ENCODE measurements at regions not wholly inside any gene's neighbourhood (a gene's known extent, or its start where the extent isn't known, plus 50 kb on each side); places are given as distances from the start of the nearest gene placed in this dataset.
"Not testable (repeated sequence)": the region's sequence is repeated elsewhere in the genome, so short reads cannot be mapped to it uniquely, and the experiment has no call there.

DNA sequence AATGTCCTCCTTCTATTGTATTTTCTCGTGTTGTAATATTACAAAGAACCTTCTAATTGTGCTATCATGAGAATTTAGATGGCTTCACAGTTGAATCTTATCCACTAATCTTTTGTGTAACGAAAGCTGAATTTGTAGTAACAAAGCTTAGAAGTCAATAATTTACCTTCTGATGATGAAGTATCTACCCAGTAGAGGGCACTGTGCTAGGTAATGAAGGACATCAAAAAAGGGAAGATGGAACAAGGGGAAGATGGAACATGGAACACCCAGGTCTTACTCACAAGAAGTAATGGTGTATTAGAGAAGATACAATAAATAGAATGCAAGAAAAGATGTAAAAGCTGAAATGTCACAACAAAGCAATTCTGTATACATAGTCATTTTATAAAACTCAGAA is 131.0 kb upstream of the CCNG1 start:
- no peak for DNase-seq

DNA sequence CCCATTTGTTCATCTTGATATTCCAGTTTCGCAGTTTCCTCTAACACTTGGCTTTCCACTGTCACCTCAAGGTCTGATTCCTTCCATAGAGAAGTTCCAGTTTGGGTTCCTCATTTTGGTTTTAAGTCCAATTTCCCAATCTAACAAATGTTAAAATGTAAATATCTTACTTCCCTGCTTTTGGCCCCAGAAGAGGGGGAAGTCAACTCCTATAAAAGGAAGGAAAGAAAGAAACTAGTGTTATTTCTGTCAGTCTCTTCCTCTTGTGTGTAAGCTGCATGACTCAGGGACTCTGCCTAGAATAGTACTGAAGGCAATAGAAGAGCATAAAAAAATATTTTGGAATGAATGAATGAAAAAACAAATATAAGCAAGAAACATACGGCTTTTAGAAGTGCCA is 127.5 kb upstream of the CCNG1 start:
- no peak for DNase-seq

- DNase-seq = no peak
Measured at GRCh38 chr5:163310997-163311396, 126.4 kb upstream of the CCNG1 start.

DNA sequence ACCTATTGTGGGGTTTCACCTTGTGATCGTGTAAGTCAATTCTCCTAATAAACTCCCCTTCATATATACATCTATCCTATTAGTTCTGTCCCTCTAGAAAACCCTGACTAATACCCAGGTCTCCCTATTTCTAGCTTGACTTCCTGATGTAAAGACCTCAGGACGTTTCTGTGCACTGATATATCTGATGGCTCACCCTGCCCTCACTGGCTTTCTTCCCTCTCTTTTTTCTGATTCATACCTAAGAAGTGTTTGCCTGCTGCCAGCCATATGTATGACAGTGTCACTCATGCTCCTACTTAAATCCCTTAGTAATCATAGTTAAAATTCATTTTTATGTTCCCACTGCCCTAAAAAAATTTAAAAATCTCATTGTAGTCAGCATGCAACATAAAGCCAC is 124.8 kb upstream of the CCNG1 start:
- no peak for DNase-seq

DNA sequence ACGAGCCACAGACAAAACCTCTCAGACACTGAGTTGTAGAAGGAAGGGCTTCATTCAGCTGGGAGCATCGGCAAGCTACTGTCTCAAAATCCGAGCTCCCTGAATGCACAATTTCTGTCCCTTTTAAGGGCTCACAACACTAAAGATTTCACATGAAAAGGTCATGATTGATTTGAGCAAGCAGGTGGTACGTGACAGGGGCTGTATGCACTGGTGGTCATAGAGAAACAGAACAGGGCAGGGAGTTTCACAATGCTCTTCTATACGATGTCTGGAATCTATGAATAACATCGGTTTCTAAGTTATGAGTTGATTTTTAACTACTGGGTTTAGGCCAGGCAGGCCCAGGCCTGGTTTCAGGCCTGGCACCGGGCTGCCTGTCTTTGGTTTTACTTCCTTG is 124.3 kb upstream of the CCNG1 start:
- DNase-seq = not testable (repeated sequence)

- not testable (repeated sequence) for DNase-seq
Measured at GRCh38 chr5:163316374-163316773, 121.0 kb upstream of the CCNG1 start.

DNA sequence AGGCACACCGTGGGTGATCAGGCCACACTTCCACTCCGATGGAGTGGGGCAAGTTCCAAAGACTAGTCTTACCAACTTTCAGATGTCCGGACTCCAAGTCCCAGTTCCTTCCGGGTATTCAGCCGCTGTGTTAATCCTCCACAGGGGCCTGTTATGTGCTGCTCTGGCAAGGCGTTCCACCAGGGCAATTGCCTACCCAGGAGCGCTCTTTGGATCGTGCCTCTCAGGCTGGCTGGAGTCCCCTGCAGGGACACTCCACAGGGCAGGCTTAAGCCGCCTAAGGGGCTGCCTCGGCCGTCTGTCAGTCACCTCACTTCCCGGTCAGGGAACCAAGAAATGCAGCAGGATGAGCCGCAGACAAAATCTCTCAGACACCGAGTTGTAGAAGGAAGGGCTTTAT is 118.7 kb upstream of the CCNG1 start:
- DNase-seq = no peak

GRCh38 chr5:163321511-163321910 is 115.9 kb upstream of the CCNG1 start:
- no peak for DNase-seq

GRCh38 chr5:163330723-163331668 is 106.4 kb upstream of the CCNG1 start:
- no peak for DNase-seq

DNA sequence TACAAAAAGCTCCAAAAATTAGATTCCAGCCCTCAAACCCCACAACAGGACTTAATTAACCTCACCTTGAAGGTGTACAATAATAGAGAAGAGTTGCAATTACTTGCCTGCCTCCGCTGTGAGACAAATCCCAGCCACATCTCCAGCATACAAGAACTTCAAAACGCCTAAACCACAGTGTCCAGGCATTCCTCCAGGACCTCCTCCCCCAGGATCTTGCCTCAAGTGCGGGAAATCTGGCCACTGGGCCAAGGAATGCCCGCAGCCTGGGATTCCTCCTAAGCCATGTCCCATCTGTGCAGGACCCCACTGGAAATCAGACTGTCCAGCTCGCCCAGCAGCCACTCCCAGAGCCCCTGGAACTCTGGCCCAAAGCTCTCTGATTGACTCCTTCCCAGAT is 101.3 kb upstream of the CCNG1 start:
- not testable (repeated sequence) for DNase-seq

GRCh38 chr5:163339148-163339547 is 98.2 kb upstream of the CCNG1 start:
- no peak for DNase-seq

- not testable (repeated sequence) for DNase-seq
Measured at GRCh38 chr5:163340378-163340777, 97.0 kb upstream of the CCNG1 start.

- no peak for DNase-seq
Measured at GRCh38 chr5:163342306-163342705, 95.1 kb upstream of the CCNG1 start.

- DNase-seq = no peak
Measured at GRCh38 chr5:163345216-163345615, 92.2 kb upstream of the CCNG1 start.

DNA sequence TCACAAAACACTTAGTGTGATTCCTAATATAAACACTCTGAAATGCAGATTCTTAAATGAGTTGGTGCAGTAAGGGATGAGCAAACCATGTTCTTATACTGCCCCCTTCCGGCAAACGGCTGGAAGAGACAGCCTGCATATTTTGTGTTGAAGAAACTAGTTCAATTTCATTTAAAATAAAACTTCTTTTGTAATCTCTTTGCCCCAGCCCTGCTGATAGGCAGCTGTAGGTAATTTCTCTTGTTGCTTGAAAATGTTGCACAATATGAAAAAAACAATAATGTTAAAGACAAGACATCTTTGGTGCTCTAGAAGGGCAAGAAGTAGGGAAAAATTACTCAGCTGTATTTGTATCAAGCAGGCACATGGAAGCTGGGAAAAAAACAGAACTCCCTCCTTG is 89.7 kb upstream of the CCNG1 start:
- peak; percentile 51 for DNase-seq

GRCh38 chr5:163350083-163350482 is 87.3 kb upstream of the CCNG1 start:
- DNase-seq = no peak

DNA sequence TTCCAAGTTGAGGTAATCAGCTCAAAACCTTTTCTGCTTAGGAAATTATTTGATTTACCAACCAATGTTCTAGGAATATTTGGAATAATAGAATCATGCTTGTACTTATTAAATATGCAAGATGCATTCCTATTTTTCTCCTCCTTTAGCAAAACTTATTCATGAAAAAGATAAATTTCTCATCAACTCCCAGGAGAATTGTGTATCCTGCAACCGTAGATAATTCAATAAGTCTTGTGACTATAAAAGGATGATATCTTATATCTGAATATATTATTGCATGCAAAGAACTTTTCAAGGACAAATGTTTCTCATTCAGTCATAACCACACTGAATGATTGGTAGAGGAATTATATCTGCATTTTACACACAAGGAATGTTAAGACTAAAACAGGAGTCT is 84.9 kb upstream of the CCNG1 start:
- DNase-seq = no peak

- not testable (repeated sequence) for DNase-seq
Measured at GRCh38 chr5:163355811-163356210, 81.6 kb upstream of the CCNG1 start.

GRCh38 chr5:163357636-163358035 is 79.8 kb upstream of the CCNG1 start:
- no peak for DNase-seq

DNA sequence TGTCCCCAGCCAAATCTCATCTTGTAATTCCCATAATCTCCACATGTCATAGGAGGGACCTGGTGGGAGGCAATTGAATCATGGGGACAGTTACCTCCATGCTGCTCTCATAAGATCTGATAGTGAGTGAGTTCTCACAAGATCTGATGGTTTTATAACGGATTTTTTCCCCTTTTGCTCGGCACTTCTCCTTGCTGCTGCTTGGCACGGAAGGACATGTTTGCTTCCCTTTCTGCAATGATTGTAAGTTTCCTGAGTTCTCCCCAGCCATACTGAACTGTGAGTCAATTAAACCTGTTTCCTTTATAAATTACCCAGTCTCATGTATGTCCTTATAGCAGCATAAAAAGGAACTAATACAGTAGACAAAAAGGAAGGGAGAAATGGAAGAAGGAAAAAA is 76.7 kb upstream of the CCNG1 start:
- no peak for DNase-seq

DNA sequence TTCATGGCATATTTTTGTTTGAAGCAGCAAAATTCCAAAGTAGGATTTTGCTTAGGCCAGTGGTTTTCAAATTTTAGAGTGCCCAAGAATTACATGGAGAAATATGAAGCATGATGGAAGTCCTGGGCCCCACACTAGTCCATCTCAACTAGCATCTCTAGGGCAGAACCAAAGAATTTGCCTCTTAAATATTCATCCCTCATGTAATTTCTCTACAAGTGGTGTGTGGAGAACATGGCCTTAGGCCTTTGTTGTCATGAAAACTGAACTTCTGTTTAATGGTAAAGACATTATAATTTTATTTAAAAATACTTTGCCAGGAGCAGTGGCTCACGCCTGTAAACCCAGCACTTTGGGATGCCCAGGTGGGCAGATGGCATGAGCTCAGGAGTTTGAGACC is 75.9 kb upstream of the CCNG1 start:
- DNase-seq = no peak

GRCh38 chr5:163362840-163363371 is 74.5 kb upstream of the CCNG1 start:
- no peak for DNase-seq

DNA sequence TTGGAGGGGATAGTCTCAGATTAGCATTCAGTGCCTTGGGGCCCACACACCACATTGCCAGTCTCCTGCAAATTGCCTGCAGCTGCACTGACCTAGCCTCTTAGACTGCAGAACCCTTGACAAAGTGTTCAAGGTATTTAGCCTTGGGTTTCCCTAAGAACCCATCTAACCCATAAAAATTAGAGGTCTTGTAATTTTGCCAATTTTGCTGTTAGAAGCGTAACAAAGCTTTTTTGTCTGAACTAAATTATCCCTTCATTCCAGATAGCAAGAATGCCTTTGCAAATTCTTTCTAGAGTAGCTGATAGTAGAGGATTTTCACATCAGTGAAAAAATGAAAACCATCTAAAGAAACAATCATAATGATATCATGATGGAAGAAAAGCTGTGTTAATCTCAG is 74.0 kb upstream of the CCNG1 start:
- DNase-seq = no peak

DNA sequence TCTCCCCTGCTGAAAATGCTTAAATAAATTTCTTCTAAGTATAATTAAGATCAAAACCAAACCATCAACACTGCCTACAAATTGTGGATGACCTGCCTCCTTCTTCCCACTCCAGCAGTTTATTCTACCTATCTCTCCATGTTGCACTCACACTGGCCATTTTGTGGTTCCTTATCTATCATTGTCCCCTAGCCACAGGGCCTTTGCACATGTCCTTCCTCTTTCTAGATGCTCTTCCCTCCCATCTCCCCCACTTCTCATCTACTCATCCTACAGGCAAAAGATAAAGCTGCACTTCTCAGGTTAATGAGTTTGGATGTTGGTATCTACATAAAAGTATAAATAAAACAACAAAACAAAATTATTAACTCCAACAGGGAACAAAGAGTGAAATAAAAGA is 70.6 kb upstream of the CCNG1 start:
- DNase-seq = no peak

Data from stimulated activated CD4-positive, alpha-beta T cell treated with anti-CD3 and anti-CD28 coated beads, Interleukin-2, amount 100 ng/mL, for 48 hours (primary cell).